SK-N-SH treated with all-trans-retinoic acid at 6 μM for 48 hours (cell line): ENCODE measurements at regions not wholly inside any gene's neighbourhood (a gene's known extent, or its start where the extent isn't known, plus 50 kb on each side); places are given as distances from the start of the nearest gene placed in this dataset.

ENCODE experiments used
- ATAC-seq: fragments of 200-7000 bp; cut with Tn5 transposase; 3 replicates; pipeline ENCODE4 v1.9.1; 2020; ENCODE audit warnings: mild to moderate bottlenecking, moderate library complexity
- BACH2 ChIP-seq: fragments of 250-450 bp; sonication (Bioruptor Pico); IDR thresholded peaks from 2 replicates; pipeline ENCODE4 v1.9.0; 2021; ENCODE audit warnings: mild to moderate bottlenecking, borderline replicate concordance
- CREB5 ChIP-seq: fragments of 250-450 bp; sonication (Bioruptor Pico); IDR thresholded peaks from 2 replicates; pipeline ENCODE4 v1.5.1; 2020; ENCODE audit warnings: low read depth, mild to moderate bottlenecking, moderate library complexity
- CSDC2 ChIP-seq: fragments of 250-450 bp; sonication (Bioruptor Pico); IDR thresholded peaks from 2 replicates; pipeline ENCODE4 v1.5.0; 2020; ENCODE audit warnings: mild to moderate bottlenecking, moderate library complexity
- CSRNP3 ChIP-seq: fragments of 250-450 bp; sonication (Bioruptor Pico); IDR thresholded peaks from 2 replicates; pipeline ENCODE4 v1.5.1; 2021; ENCODE audit warnings: mild to moderate bottlenecking, moderate library complexity
- ESRRG ChIP-seq: fragments of 250-450 bp; sonication (Bioruptor Pico); IDR thresholded peaks from 2 replicates; pipeline ENCODE4 v1.6.1; 2021; ENCODE audit warnings: mild to moderate bottlenecking
- ISL1 ChIP-seq: fragments of 250-450 bp; sonication (Bioruptor Pico); IDR thresholded peaks from 2 replicates; pipeline ENCODE4 v2.1.2; 2022; ENCODE audit warnings: mild to moderate bottlenecking, moderate library complexity
- OSR1 ChIP-seq: fragments of 250-450 bp; sonication (Bioruptor Pico); IDR thresholded peaks from 2 replicates; pipeline ENCODE4 v1.8.0; 2022; ENCODE audit warnings: moderate library complexity, mild to moderate bottlenecking, inconsistent platforms
- PPARA ChIP-seq: fragments of 250-450 bp; sonication (Bioruptor Pico); IDR thresholded peaks from 2 replicates; pipeline ENCODE4 v1.5.0; 2020; ENCODE audit warnings: mild to moderate bottlenecking, borderline replicate concordance
- RARB ChIP-seq: fragments of 250-450 bp; sonication (Bioruptor Pico); IDR thresholded peaks from 2 replicates; pipeline ENCODE4 v1.8.0; 2021; ENCODE audit warnings: mild to moderate bottlenecking, moderate library complexity
- SNAI2 ChIP-seq: fragments of 250-450 bp; sonication (Bioruptor Pico); IDR thresholded peaks from 2 replicates; pipeline ENCODE4 v1.5.0; 2020; ENCODE audit warnings: mild to moderate bottlenecking, moderate library complexity
- TCF4 ChIP-seq: fragments of 250-450 bp; sonication (Bioruptor Pico); IDR thresholded peaks from 2 replicates; pipeline ENCODE4 v1.8.0; 2021; ENCODE audit warnings: mild to moderate bottlenecking, moderate library complexity, borderline replicate concordance
- TOX ChIP-seq: fragments of 250-450 bp; sonication (Bioruptor Pico); IDR thresholded peaks from 2 replicates; pipeline ENCODE4 v1.8.0; 2021; ENCODE audit warnings: mild to moderate bottlenecking, moderate library complexity, borderline replicate concordance
- TSHZ2 ChIP-seq: fragments of 250-450 bp; sonication (Bioruptor Pico); IDR thresholded peaks from 2 replicates; pipeline ENCODE4 v1.5.0; 2020; ENCODE audit warnings: mild to moderate bottlenecking, moderate library complexity
- ZC3H10 ChIP-seq: fragments of 250-450 bp; sonication (Bioruptor Pico); IDR thresholded peaks from 2 replicates; pipeline ENCODE4 v1.5.1; 2021; ENCODE audit warnings: mild to moderate bottlenecking, moderate library complexity
- ZFP3 ChIP-seq: fragments of 250-450 bp; sonication (Bioruptor Pico); IDR thresholded peaks from 2 replicates; pipeline ENCODE4 v1.5.0; 2020; ENCODE audit warnings: mild to moderate bottlenecking, moderate library complexity
- ZFP30 ChIP-seq: fragments of 450-650 bp; formaldehyde crosslinking; IDR thresholded peaks from 2 replicates; pipeline ENCODE4 v1.5.0; 2022; ENCODE audit warnings: mild to moderate bottlenecking, moderate library complexity
- ZNF70 ChIP-seq: fragments of 450-650 bp; formaldehyde crosslinking; IDR thresholded peaks from 2 replicates; pipeline ENCODE4 v1.5.0; 2020; ENCODE audit warnings: mild to moderate bottlenecking, moderate library complexity
- ZNF8 ChIP-seq: fragments of 450-650 bp; formaldehyde crosslinking; IDR thresholded peaks from 2 replicates; pipeline ENCODE4 v1.5.0; 2020; ENCODE audit warnings: mild to moderate bottlenecking, moderate library complexity
- TF ChIP-seq, protein P1 (sequence below): fragments of 250-450 bp; sonication (Bioruptor Pico); IDR thresholded peaks from 2 replicates; pipeline ENCODE4 v1.8.0; 2020; ENCODE audit warnings: mild to moderate bottlenecking, moderate library complexity, borderline replicate concordance
- TF ChIP-seq, protein P2 (sequence below): fragments of 250-450 bp; sonication (Bioruptor Pico); IDR thresholded peaks from 2 replicates; pipeline ENCODE4 v1.8.0; 2021; ENCODE audit warnings: low read depth, mild to moderate bottlenecking, moderate library complexity, borderline replicate concordance

GRCh38 chr7:54824655-54825054, 65.6 kb upstream of the SEC61G start:
- no peak for ATAC-seq
- TF ChIP-seq TCF4 (CRISPR knock-in tag) (no peak), OSR1 (CRISPR knock-in tag) (no peak), ZNF8 (CRISPR knock-in tag) (no peak), ZFP30 (CRISPR knock-in tag) (no peak), PPARA (CRISPR knock-in tag) (no peak), ESRRG (no peak), CSRNP3 (CRISPR knock-in tag) (no peak), TOX (CRISPR knock-in tag) (no peak), SNAI2 (no peak)
- TF ChIP-seq, protein P1, sequence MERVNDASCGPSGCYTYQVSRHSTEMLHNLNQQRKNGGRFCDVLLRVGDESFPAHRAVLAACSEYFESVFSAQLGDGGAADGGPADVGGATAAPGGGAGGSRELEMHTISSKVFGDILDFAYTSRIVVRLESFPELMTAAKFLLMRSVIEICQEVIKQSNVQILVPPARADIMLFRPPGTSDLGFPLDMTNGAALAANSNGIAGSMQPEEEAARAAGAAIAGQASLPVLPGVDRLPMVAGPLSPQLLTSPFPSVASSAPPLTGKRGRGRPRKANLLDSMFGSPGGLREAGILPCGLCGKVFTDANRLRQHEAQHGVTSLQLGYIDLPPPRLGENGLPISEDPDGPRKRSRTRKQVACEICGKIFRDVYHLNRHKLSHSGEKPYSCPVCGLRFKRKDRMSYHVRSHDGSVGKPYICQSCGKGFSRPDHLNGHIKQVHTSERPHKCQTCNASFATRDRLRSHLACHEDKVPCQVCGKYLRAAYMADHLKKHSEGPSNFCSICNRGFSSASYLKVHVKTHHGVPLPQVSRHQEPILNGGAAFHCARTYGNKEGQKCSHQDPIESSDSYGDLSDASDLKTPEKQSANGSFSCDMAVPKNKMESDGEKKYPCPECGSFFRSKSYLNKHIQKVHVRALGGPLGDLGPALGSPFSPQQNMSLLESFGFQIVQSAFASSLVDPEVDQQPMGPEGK (CRISPR knock-in tag): no peak

DNA sequence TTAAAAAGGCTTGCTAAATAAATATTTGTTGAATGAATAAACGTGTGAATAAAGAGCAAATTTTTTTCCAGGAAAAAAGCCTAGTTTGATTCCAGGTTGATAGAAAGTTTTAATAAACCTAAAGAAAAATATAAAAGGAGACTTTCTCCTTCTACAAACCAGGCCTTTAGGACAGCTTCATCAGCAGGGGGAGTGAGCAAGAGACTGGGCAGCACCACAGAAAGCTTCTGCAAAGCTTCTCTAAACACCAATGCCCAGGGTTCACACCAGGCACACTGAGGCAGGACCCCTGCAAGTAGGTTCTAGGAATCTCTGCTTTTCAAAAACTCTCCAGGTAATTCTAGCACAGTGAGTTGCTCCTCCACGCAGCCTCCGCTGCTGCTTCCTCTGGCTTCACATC, 66.4 kb upstream of the SEC61G start:
- TF ChIP-seq TSHZ2 (CRISPR knock-in tag): no peak
- TF ChIP-seq BACH2 (CRISPR knock-in tag): no peak
- TF ChIP-seq OSR1 (CRISPR knock-in tag): no peak
- TF ChIP-seq CSDC2 (CRISPR knock-in tag): no peak
- TF ChIP-seq TCF4 (CRISPR knock-in tag): no peak
- no peak for TF ChIP-seq PPARA (CRISPR knock-in tag)
- TF ChIP-seq ZNF8 (CRISPR knock-in tag): no peak
- TF ChIP-seq CREB5 (CRISPR knock-in tag): no peak
- TF ChIP-seq RARB (CRISPR knock-in tag): no peak
- TF ChIP-seq, all 23 proteins: peak for 0
- ATAC-seq: no peak

GRCh38 chr7:54827734-54828133, 68.7 kb upstream of the SEC61G start:
- TF ChIP-seq ZNF70 (CRISPR knock-in tag) (0 out of 2 replicates have a peak, but pooled peaks have one; percentile 32), PPARA (CRISPR knock-in tag) (no peak)
- no peak for ATAC-seq

- ATAC-seq: no peak; the same call in 2 of the 3 replicates
- TF ChIP-seq ISL1 (CRISPR knock-in tag): no peak
Observed at GRCh38 chr7:54831046-54831643, 72.1 kb upstream of the SEC61G start.

DNA sequence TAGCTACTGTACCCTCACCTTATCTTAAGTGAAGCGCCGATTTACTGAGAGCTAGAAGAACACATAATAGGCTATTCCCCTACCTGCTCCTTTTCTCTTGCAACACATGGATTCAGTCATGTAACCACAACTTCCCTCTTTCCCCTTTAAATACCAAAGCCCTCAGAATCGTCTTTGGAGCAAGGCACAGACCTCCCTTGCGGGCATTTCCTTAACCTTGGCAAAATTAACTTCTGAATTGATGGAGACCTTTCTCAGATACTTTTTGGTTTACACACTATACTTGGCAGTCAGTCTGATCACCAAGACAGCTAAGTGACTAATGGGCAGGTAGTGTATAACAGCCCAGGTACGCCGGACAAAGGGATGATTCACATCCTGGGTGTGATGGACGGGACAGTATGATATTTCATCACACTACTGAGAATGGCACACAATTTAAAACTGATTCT, 72.7 kb upstream of the SEC61G start:
- no peak for ATAC-seq
- TF ChIP-seq RARB (CRISPR knock-in tag): no peak
- TF ChIP-seq TCF4 (CRISPR knock-in tag): no peak
- TF ChIP-seq CREB5 (CRISPR knock-in tag): no peak
- TF ChIP-seq ZFP3: no peak
- TF ChIP-seq, protein P2, sequence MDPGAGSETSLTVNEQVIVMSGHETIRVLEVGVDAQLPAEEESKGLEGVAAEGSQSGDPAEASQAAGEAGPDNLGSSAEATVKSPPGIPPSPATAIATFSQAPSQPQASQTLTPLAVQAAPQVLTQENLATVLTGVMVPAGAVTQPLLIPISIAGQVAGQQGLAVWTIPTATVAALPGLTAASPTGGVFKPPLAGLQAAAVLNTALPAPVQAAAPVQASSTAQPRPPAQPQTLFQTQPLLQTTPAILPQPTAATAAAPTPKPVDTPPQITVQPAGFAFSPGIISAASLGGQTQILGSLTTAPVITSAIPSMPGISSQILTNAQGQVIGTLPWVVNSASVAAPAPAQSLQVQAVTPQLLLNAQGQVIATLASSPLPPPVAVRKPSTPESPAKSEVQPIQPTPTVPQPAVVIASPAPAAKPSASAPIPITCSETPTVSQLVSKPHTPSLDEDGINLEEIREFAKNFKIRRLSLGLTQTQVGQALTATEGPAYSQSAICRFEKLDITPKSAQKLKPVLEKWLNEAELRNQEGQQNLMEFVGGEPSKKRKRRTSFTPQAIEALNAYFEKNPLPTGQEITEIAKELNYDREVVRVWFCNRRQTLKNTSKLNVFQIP: no peak
- no peak for TF ChIP-seq ESRRG
- TF ChIP-seq ZC3H10: no peak
- no peak for TF ChIP-seq TSHZ2 (CRISPR knock-in tag)
- no peak for TF ChIP-seq ISL1 (CRISPR knock-in tag)
- TF ChIP-seq TOX (CRISPR knock-in tag): no peak
